Neural progenitor cell (in vitro differentiated cells): ENCODE measurements at regions not wholly inside any gene's neighbourhood (a gene's known extent, or its start where the extent isn't known, plus 50 kb on each side); places are given as distances from the start of the nearest gene placed in this dataset.

Experiments
- EZH2 ChIP-seq: fragments of 200-600 bp; sonication (generic); IDR thresholded peaks from 2 replicates; pipeline ENCODE4 v1.6.1; 2017; ENCODE audit warnings: antibody characterized with exemption, mild to moderate bottlenecking, moderate library complexity
- TF ChIP-seq, protein P1 (sequence below): fragments of 200-600 bp; sonication (generic); IDR thresholded peaks from 2 replicates; pipeline ENCODE4 v1.5.1; 2017; ENCODE audit warnings: antibody characterized with exemption, mild to moderate bottlenecking

DNA sequence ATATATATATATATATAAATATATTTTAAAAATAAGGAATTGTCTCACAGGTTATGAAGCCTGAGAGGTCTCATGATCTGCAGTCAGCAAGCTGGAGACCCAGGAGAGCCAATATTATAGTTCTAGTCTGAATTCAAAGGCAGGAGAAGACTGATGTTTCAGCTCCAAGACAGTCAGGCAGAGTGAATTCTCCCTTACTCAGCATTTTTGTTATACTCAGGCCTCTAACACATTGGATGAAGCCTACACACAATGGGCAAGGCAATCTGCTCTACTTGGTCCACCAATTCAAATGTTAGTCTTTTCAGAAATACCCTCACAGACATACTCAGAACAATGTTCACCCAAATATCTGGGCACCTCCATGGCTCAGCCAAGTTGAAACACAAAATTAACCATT is 157.2 kb downstream of the GOLIM4 start:
- no peak for TF ChIP-seq EZH2
- TF ChIP-seq, protein P1, sequence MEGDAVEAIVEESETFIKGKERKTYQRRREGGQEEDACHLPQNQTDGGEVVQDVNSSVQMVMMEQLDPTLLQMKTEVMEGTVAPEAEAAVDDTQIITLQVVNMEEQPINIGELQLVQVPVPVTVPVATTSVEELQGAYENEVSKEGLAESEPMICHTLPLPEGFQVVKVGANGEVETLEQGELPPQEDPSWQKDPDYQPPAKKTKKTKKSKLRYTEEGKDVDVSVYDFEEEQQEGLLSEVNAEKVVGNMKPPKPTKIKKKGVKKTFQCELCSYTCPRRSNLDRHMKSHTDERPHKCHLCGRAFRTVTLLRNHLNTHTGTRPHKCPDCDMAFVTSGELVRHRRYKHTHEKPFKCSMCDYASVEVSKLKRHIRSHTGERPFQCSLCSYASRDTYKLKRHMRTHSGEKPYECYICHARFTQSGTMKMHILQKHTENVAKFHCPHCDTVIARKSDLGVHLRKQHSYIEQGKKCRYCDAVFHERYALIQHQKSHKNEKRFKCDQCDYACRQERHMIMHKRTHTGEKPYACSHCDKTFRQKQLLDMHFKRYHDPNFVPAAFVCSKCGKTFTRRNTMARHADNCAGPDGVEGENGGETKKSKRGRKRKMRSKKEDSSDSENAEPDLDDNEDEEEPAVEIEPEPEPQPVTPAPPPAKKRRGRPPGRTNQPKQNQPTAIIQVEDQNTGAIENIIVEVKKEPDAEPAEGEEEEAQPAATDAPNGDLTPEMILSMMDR, result no peak
